B cell (primary cell): ENCODE measurements at regions not wholly inside any gene's neighbourhood (a gene's known extent, or its start where the extent isn't known, plus 50 kb on each side); places are given as distances from the start of the nearest gene placed in this dataset.

Source experiments
- CTCF ChIP-seq: fragments of 200-600 bp; IDR thresholded peaks from one replicate; pipeline ENCODE4 v1.8.0; 2022; ENCODE audit warnings: antibody characterized with exemption, mild to moderate bottlenecking
- EZH2 ChIP-seq: IDR thresholded peaks from 2 replicates; pipeline ENCODE4 v1.6.1; 2012; ENCODE audit warnings: borderline replicate concordance, low read depth, mild to moderate bottlenecking, moderate library complexity, low read length; ENCODE audit not compliant: insufficient read depth, poor library complexity, severe bottlenecking

- no peak for TF ChIP-seq CTCF
- TF ChIP-seq EZH2 = no peak
These were observed 719.6 kb downstream of the TBC1D32 start for GRCh38 chr6:120614723-120615122.
